Right ventricle myocardium inferior (tissue), 1 donor: ENCODE measurements at regions not wholly inside any gene's neighbourhood (a gene's known extent, or its start where the extent isn't known, plus 50 kb on each side); places are given as distances from the start of the nearest gene placed in this dataset. TPM values are rescaled to one million over a fixed set of nuclear protein-coding genes. Genes with fewer than 3 reads are reported as not detected.
"Not testable (repeated sequence)": the region's sequence is repeated elsewhere in the genome, so short reads cannot be mapped to it uniquely, and the experiment has no call there.

ENCODE experiments used
- ATAC-seq: fragments of 200-7000 bp; cut with Tn5 transposase; one replicate; pipeline ENCODE4 v1.9.1; 2020; ENCODE audit warnings: mild to moderate bottlenecking, moderate library complexity
- DNase-seq: peaks from one replicate; pipeline ENCODE4 v3.0.0; 2021; ENCODE audit errors: missing footprints
- intact Hi-C: fragments of 100-400 bp; cut with DNase I; formaldehyde crosslinking; loops from one replicate; pipeline ENCODE4 v1.11.0; 2022
- microRNA-seq: library from miRNA; unstranded; fragments of <30 nt; microRNA quantifications from one replicate; pipeline ENCODE4 v1.2.0, GENCODE V29; 2020
- donor health status: DM: no; HTN: yes; CAD: no; lungs with severe emphysema.

DNA sequence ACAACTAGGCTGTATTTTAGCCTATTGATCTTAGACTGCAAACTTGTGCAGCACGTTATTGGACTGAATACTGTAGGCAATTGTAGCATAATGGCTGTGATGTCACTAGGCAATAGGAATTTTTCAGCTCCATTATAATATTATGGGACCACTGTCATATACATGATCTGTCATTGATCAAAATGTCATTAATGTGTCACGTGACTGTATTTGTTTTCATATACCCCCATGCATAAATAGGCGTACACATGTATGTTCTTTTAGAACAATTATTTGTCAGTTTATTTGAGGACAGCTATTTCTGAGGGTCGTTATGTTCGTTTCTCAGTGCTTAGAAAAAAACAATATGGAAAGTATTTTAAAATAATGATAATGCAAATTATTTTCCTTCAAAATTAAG lies 111.9 kb upstream of the CDH2 start:
- intact Hi-C loops: no loop called here
- ATAC-seq (no peak), DNase-seq (no peak)

DNA sequence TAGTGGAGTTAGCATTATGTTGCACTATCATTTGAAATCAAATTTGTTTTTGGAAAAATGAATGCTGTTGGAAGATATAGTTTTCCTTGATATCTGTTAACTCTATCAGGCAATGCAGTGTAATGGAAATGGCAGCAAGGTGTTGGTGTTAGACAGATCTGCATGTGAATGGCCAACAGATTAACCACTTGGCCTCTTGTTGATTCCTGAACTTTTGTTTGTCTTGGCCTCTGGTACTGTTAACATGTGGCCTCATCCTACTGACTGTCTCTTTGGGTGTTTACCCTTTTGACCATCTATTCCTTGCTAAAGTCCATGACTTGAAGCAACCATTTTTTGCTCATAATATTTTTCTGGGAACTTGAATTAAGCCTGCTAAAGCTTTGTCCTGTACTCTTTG lies 110.2 kb upstream of the CDH2 start:
- DNase-seq (no peak), ATAC-seq (no peak)
- intact Hi-C loops: no loop called here

DNA sequence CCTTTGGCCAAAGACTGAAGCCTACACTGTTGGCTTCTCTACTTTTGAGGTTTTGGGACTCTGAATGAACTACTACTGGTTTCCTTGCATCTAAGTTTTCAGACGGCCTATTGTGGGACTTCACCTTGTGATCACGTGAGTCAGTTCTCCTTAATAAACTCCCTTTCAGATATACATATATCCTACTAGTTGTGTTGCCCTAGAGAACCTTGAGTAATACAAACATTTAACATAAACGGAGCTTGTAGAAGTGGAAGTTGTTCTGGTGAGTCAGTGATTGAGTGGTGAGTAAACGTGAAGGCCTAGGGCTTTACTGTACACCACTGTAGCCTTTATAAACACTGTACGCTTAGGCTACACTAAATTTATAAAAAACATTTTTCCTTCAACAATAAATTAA lies 107.2 kb upstream of the CDH2 start:
- DNase-seq (no peak), ATAC-seq (no peak)
- intact Hi-C loops: no loop called here

DNA sequence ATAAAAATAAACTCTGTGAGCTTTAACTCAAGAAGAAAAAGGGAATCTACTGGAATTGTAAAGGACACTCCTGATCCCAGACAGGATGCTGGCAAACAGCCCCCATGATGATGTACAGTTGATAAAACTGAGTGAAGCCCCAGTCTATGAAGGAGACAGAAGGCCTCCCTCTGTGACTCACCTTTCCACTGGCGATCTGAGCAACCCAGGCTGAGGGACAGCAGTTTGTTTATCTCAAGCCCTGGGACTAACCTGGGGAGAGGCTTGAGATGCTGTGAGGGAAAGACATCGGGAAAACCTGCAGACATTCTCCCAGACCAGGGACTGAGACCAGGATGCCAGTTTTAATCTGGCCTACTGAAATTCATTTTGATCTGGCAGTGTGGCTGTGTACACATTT lies 104.5 kb upstream of the CDH2 start:
- intact Hi-C loops: no loop called here
- no peak for ATAC-seq

DNA sequence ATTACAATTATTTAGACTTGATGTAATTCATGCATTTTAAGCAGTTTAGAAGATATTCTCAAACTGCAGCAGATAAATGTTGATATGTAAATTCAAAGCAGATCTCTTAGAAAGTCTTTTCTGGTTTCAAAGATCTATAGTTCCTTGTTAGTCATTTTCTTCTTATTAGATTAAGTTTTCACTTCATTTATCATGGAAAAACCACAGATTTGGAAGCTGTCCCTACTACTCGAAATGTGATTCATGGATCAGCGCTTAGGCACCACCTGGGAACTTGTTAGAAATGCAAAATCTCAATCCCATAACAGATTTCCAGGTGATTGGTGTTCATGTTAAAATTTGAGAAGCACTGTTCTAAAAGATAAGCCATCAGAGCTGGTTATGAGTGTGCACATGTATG lies 92.8 kb upstream of the CDH2 start:
- intact Hi-C loops: no loop called here
- ATAC-seq: no peak

More for the DNA sequence above, 104.5 kb upstream of the CDH2 start:
- no peak for DNase-seq

DNA sequence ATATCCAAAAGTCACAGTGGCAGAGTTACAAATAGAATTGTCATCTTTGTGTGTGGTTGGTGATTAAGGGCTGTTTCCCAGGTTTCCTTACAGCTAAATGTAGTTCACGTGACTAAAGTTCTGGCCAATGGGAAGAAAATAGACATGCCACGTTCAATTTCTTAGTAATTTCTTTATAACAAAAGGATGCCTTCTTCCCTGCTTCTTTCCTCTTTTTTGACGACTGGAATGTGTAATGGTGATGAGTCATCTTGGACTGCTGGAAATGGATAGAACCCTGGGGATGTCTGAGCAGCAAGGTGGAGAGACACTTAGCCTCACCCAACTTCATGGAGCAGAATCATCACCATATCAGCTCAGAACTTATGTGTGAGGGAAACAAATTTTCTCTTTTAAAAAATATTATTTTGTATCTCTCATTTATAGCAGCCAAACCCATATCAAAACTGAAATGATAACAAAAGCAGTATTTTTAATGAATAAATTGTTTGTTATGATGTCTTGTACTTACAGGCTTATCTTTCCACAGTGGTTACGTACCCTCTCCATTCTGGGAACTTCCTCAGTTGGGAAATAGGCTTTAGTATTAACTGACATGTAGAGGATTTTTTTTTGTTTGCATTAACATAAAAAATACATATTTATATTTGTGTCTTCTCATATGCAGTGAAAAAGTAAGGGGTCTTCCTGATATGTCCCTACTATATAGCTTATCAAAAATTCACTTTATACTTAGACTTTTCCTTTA lies 91.1 kb upstream of the CDH2 start:
- intact Hi-C loops: no loop called here
- ATAC-seq: no peak
- no peak for DNase-seq

More for the DNA sequence above, 92.8 kb upstream of the CDH2 start:
- no peak for DNase-seq

DNA sequence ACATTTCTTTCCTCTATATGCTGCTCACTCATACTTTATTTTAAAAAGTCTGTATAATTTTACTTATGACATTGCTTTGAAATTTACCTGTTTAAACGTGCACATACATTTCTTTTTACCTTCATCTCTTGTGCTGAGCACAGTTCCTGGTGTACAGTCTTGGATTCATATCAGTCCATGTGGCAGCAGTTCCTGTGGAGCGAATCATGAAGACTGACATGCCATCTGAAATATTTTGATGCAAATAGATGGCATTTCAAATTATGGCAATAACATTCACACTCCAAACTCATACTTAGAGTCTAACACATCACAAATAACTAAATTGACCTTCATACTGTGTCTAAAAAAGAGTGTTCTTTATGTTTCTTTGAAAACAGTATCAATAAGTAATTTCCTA lies 90.3 kb upstream of the CDH2 start:
- ATAC-seq: no peak
- intact Hi-C loops: no loop called here
- DNase-seq: no peak

DNA sequence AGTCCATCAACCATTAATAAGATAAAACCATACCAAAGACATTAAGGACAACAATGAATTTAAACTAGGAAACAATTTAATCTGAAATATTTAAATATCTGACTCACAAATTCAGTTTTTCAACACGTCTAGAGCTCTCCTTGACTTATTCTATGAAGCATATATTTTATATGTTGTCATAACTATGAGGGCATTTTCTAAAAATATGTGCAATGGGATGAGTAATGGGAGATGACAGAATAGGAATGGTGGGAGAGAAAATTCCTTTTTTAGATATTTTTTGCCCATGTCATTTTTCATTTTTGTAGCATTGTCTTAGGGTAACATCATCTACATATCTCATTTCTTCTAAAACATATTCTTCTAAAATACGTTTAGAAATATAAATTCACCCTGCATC lies 79.2 kb upstream of the CDH2 start:
- DNase-seq (no peak), ATAC-seq (no peak)
- intact Hi-C loops: no loop called here

DNA sequence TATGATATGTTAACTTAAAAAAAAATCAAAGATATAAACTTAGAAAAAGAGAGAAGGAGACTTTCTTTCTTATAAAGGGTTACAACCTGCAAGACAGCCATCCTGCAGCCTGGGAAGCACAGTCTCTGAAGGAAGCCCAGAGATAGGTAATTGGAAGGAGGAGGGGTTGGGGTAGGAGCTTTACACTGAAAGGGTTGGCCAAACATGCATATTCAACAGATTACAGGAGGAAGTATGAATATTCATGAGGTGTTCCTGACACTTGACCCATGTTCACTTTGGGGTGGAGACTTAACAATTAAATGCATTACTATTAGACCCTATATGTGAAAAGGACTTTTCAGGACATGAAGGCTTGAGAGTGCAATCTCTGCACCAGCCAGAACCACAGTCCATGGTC lies 71.7 kb upstream of the CDH2 start:
- DNase-seq (peak; percentile 50), ATAC-seq (no peak)
- intact Hi-C loops: no loop called here

DNA sequence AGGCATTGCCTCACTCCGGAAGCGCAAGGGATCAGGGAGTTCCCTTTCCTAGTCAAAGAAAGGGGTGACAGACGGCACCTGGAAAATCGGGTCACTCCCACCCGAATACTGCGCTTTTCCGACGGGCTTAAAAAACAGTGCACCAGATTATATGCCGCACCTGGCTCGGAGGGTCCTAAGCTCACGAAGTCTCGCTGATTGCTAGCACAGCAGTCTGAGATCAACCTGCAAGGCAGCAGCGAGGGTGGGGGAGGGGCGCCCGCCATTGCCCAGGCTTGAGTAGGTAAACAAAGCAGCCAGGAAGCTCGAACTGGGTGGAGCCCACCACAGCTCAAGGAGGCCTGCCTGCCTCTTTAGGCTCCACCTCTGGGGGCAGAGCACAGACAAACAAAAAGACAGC lies 63.7 kb upstream of the CDH2 start:
- DNase-seq, ATAC-seq, intact Hi-C loops: not testable (repeated sequence)

DNA sequence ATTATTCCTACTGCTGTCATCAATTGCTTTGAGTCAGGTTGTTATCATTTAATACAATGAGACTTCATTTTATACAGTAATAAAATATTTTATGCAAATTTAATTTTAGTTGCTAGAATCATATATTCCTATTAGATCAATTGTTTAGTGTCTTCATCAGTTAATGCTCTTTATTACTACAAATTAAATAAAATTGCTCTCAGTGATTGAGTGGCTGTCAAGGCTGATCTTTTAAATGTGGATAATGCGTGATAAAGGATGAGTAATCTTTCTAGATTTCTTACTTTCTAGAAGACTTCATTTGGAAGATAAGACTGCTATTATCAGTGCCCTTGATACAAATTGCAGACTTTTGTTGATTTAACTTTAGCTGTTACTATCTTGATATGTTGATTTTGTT lies 59.6 kb upstream of the CDH2 start:
- intact Hi-C loops: no loop called here
- DNase-seq: no peak
- no peak for ATAC-seq

Small RNA genes lying in the stretch of these regions (microRNA-seq; reads per million reads assigned to microRNA genes)
- gene MIR302F: not detected
